ENCODE measurements at regions not wholly inside any gene's neighbourhood (a gene's known extent, or its start where the extent isn't known, plus 50 kb on each side); places are given as distances from the start of the nearest gene placed in this dataset.

DNA sequence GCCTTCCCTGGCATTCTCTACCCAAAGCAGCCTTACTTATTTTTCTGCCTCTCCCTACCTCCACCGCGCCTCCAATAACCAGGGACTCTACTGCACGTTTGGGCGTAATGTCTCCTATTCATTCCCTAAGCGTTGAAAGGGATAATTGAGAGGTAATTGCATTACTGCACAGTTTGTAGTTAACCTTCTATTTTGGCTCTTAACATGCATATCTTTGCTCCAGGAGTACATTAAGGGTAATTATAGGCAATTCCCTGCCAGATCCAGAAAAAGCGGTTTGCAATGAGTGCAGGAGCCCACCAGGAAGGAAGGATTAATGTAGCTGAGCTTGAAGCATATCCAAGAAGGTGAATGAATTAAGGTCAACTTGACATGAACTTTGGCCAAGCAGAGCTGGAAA lies 558.4 kb downstream of the TYW1 start:
- Histone ChIP-seq H3K9me3 (no peaks in the 10 kb centered on the region), H3K36me3 (no peaks in the 10 kb centered on the region), H3K4me1 (no peaks in the 10 kb centered on the region), H3K27me3 (no peaks in the 10 kb centered on the region), H3K4me3 (no peak overlapping the region), H3K27ac (no peak overlapping the region)
- no peak for TF ChIP-seq POLR2A (IDR thresholded peaks at IDR 0.05)
- TF ChIP-seq, protein P1, sequence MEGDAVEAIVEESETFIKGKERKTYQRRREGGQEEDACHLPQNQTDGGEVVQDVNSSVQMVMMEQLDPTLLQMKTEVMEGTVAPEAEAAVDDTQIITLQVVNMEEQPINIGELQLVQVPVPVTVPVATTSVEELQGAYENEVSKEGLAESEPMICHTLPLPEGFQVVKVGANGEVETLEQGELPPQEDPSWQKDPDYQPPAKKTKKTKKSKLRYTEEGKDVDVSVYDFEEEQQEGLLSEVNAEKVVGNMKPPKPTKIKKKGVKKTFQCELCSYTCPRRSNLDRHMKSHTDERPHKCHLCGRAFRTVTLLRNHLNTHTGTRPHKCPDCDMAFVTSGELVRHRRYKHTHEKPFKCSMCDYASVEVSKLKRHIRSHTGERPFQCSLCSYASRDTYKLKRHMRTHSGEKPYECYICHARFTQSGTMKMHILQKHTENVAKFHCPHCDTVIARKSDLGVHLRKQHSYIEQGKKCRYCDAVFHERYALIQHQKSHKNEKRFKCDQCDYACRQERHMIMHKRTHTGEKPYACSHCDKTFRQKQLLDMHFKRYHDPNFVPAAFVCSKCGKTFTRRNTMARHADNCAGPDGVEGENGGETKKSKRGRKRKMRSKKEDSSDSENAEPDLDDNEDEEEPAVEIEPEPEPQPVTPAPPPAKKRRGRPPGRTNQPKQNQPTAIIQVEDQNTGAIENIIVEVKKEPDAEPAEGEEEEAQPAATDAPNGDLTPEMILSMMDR (IDR thresholded peaks at IDR 0.05) = no peak
- intact Hi-C loops (cut with DNase I) = no loop called here
- 76 to 86% methylated on average over 6 of the region's 6 CpGs for WGBS, 2 donors
- no peak for DNase-seq

DNA sequence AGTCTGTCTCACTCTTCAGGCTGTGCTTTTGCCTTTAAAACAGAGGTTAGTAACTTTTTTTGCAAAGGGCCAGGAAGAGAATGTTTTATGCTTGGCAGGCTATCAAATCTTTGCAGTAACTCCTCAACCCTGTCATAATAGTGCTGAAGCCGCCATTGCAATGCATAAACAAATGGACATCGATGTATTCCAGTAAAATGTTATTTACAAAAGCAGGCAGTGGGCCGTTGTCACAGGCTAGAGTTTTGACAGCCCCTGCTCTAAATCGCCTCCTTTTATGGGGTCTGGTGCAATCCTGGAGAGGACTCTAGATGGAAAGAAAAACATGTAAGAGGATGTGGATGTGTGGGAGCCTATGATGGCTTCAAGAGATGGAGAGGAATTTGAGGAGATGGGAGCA lies 568.3 kb downstream of the TYW1 start:
- H3K9me3 ChIP-seq = no peaks in the 10 kb centered on the region
- no peak overlapping the region for H3K27ac ChIP-seq
- no peaks in the 10 kb centered on the region for H3K4me1 ChIP-seq
- no peak overlapping the region for H3K4me3 ChIP-seq
- no peaks in the 10 kb centered on the region for H3K27me3 ChIP-seq
- no peak for DNase-seq
- intact Hi-C loops (cut with DNase I) = no loop called here
- TF ChIP-seq POLR2A (IDR thresholded peaks at IDR 0.05) = no peak
- 36 to 47% methylated on average over 4 of the region's 4 CpGs for WGBS, 2 donors
- no peaks in the 10 kb centered on the region for H3K36me3 ChIP-seq

DNA sequence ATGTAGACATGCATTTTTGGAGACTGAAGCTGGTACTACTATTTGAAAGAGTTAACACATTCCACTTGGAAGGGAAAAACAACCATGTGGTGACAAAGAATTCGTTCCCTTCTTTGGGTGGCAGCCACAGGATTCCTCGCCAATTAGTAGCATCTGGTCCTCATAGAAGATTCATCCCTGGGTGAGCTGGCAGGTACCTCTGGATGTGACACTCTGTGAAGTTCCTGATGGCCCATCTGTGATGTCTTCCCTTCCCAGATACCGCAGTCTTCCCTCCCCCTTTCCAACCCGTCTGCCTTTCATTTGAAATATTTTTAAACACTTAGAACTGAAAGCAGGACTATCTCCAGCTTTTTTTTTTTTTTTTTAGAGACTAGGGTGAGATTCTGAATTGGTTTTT lies 569.5 kb downstream of the TYW1 start:
- Histone ChIP-seq H3K27me3 (no peaks in the 10 kb centered on the region), H3K4me3 (no peak overlapping the region), H3K36me3 (no peaks in the 10 kb centered on the region), H3K4me1 (no peaks in the 10 kb centered on the region), H3K9me3 (no peaks in the 10 kb centered on the region), H3K27ac (no peak overlapping the region)
- WGBS, 2 donors = 57 to 66% methylated on average over 4 of the region's 4 CpGs
- intact Hi-C loops (cut with DNase I) = no loop called here
- no peak for TF ChIP-seq POLR2A (IDR thresholded peaks at IDR 0.05)
- TF ChIP-seq, protein P1 (IDR thresholded peaks at IDR 0.05) = no peak
- DNase-seq = no peak

DNA sequence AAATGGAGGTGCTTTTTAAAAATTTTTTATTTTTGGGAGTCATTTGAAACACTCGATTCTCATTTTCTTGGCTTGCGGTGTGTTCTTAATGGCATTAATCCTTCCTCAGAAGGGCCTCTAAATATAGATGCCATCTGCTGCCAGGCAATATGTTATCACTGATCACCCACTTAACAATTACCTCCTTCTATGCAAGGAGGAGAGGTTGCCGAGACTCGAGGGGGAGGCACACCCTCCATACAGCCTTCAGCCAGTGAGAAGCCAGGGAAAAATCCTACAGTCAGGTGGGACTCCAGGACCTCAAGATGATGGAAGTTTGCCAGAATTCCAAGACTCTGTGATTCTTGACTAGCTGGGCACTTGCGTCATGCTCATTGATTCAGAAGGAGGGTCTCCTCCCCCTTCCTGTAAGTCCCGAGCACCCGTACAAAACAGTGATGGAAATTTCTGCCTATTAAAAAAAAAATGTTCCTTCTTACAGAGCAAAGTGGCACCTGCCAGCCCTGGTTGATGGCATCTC lies 574.5 kb downstream of the TYW1 start:
- intact Hi-C loops (cut with DNase I) = no loop called here
- WGBS, 2 donors = 69 to 93% methylated on average over 6 to 7 of the region's 7 CpGs
- no peak for DNase-seq

DNA sequence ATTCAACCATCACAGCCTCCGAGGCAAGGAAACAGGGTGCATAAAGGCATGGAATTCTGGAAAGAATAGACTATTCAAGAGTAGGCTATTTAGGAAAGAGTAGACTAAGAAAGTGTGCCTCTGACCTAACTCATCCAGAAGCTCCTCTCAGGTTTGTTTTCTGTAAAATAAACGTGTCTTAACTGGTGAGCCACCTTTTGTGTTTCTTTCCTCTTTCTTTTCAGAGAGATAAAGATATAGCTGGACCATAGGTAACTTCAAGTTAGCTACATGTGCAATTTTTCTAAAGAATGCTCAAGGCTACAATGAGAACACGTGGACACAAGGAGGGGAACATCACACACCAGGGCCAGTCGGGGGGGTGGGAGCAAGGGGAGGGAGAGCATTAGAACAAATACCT lies 577.0 kb downstream of the TYW1 start:
- Histone ChIP-seq H3K27me3 (no peaks in the 10 kb centered on the region), H3K27ac (no peak overlapping the region), H3K9me3 (no peaks in the 10 kb centered on the region), H3K4me1 (no peaks in the 10 kb centered on the region), H3K36me3 (no peaks in the 10 kb centered on the region), H3K4me3 (no peak overlapping the region)
- intact Hi-C loops (cut with DNase I) = no loop called here
- DNase-seq = no peak
- TF ChIP-seq, protein P1 (IDR thresholded peaks at IDR 0.05) = no peak
- 62 to 73% methylated on average over 4 of the region's 4 CpGs for WGBS, 2 donors

More for the DNA sequence above, 574.5 kb downstream of the TYW1 start:
- no peaks in the 10 kb centered on the region for H3K36me3 ChIP-seq
- H3K4me1 ChIP-seq = no peaks in the 10 kb centered on the region
- TF ChIP-seq, protein P1 (IDR thresholded peaks at IDR 0.05) = no peak
- no peak for TF ChIP-seq POLR2A (IDR thresholded peaks at IDR 0.05)
- H3K9me3 ChIP-seq = no peaks in the 10 kb centered on the region
- H3K27ac ChIP-seq = no peak overlapping the region
- H3K27me3 ChIP-seq = no peaks in the 10 kb centered on the region
- no peak overlapping the region for H3K4me3 ChIP-seq

DNA sequence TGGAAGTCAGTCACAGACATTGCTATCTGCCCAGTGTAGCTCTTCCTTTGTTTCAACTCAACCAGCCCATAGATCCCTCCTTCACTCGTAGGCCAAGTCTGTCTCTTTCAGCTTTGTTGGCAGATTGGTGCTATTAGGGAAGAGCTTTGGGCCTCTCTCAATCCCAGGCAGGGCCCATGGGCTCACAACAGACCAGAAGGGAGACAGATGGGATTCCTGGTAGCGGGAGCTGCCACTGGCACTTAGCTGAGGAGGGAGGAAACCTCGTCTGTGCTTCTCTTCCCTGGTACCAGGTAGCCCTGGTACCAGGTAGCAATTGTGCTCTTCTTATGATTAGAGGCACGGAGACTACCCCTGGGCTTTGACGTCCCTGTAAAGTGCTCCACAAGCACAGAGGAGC lies 592.0 kb downstream of the TYW1 start:
- Histone ChIP-seq H3K9me3 (peaks cover 0 to 30% (median 2%) of the 10 kb centered on the region in 3 donors), H3K27me3 (peaks cover 0 to 2% (median 0%) of the 10 kb centered on the region in 4 donors), H3K27ac (no peak overlapping the region), H3K36me3 (no peaks in the 10 kb centered on the region), H3K4me1 (no peaks in the 10 kb centered on the region), H3K4me3 (no peak overlapping the region)
- DNase-seq = no peak
- WGBS, 2 donors = 61 to 70% methylated on average over 1 to 5 of the region's 5 CpGs
- intact Hi-C loops (cut with DNase I) = no loop called here
- no peak for TF ChIP-seq POLR2A (IDR thresholded peaks at IDR 0.05)
- TF ChIP-seq, protein P1 (IDR thresholded peaks at IDR 0.05) = no peak
